CD14-positive monocyte (primary cell): ENCODE measurements at regions not wholly inside any gene's neighbourhood (a gene's known extent, or its start where the extent isn't known, plus 50 kb on each side); places are given as distances from the start of the nearest gene placed in this dataset.

Source experiments
- DNase-seq, 3 donors: peaks; one replicate each; pipeline ENCODE4 v3.0.0-alpha.2; 2011 to 2022
- H2AFZ ChIP-seq: 2 replicates; pipeline ENCODE4 v1.6.0; 2012; ENCODE audit warnings: mild to moderate bottlenecking, low read depth, low read length, inconsistent platforms; ENCODE audit not compliant: insufficient read depth, poor library complexity, severe bottlenecking
- H3K27ac ChIP-seq, 2 donors: 1 replicate in 1 of 2; 2 replicates in 1 of 2; pipeline ENCODE4 v1.5.1; 2012 to 2013; ENCODE audit warnings: low read length in 2 of 2, control low read depth in 1 of 2, inconsistent platforms in 1 of 2, low read depth in 1 of 2, mild to moderate bottlenecking in 1 of 2
- H3K27me3 ChIP-seq, 2 donors: one replicate each; pipeline versions ENCODE4 v1.6.0 to v1.6.1; 2011 to 2013; ENCODE audit warnings: low read length in 2 of 2; ENCODE audit not compliant: control insufficient read depth in 2 of 2, insufficient read depth in 2 of 2
- H3K36me3 ChIP-seq, 2 donors: replicated peaks in 1 of 2; 1 replicate in 1 of 2; 2 replicates in 1 of 2; pipeline versions ENCODE4 v1.5.1 to v1.6.1; 2012 to 2013; ENCODE audit warnings: low read length in 2 of 2, control low read depth in 1 of 2, inconsistent platforms in 1 of 2, mild to moderate bottlenecking in 1 of 2; ENCODE audit not compliant: insufficient read depth in 2 of 2, control insufficient read depth in 1 of 2
- H3K4me1 ChIP-seq, 2 donors: 1 replicate in 1 of 2; 2 replicates in 1 of 2; pipeline versions ENCODE4 v1.5.1 to v1.6.1; 2012 to 2013; ENCODE audit warnings: low read length in 2 of 2, control low read depth in 1 of 2, inconsistent platforms in 1 of 2, mild to moderate bottlenecking in 1 of 2, moderate library complexity in 1 of 2; ENCODE audit not compliant: insufficient read depth in 2 of 2, control insufficient read depth in 1 of 2
- H3K4me2 ChIP-seq: replicated peaks from 2 replicates; pipeline ENCODE3; 2012; ENCODE audit warnings: low read length, moderate library complexity, mild to moderate bottlenecking; ENCODE audit not compliant: poor library complexity, severe bottlenecking; ENCODE audit errors: extremely low read depth
- H3K4me3 ChIP-seq, 3 experiments: fragments of 200-600 bp in 1 of 3; sonication (generic) in 1 of 3; replicated peaks in 1 of 3; 1 replicate in 2 of 3; 2 replicates in 1 of 3; pipeline ENCODE4 v1.5.1; 2011 to 2013; ENCODE audit warnings: low read length in 3 of 3, mild to moderate bottlenecking in 3 of 3, control low read depth in 2 of 3, low read depth in 2 of 3, inconsistent platforms in 1 of 3, moderate library complexity in 1 of 3
- H3K79me2 ChIP-seq: 2 replicates; pipeline ENCODE4 v1.6.0; 2012; ENCODE audit warnings: mild to moderate bottlenecking, control low read depth, inconsistent platforms, low read length, moderate library complexity; ENCODE audit not compliant: insufficient read depth
- H3K9ac ChIP-seq: 2 replicates; pipeline ENCODE4 v1.6.0; 2017; ENCODE audit warnings: low read length, mild to moderate bottlenecking; ENCODE audit not compliant: insufficient read depth, poor library complexity, severe bottlenecking
- H3K9me3 ChIP-seq, 2 donors: replicated peaks in 1 of 2; 1 replicate in 1 of 2; 2 replicates in 1 of 2; pipeline versions ENCODE4 v1.5.1 to v1.6.1; 2012 to 2013; ENCODE audit warnings: low read length in 2 of 2, control low read depth in 1 of 2; ENCODE audit not compliant: control insufficient read depth in 1 of 2, insufficient read depth in 1 of 2
- H4K20me1 ChIP-seq: 2 replicates; pipeline ENCODE4 v1.6.0; 2012; ENCODE audit warnings: mild to moderate bottlenecking, low read length, control low read depth, moderate library complexity; ENCODE audit not compliant: insufficient read depth
- H3K27ac Mint-ChIP-seq, 7 donors: one replicate each; pipeline ENCODE4 v1.8.0; 2020; ENCODE audit warnings: mild to moderate bottlenecking in 7 of 7, mixed read lengths in 7 of 7, moderate library complexity in 6 of 7, inconsistent platforms in 2 of 7
- H3K27me3 Mint-ChIP-seq, 3 donors: one replicate each; pipeline ENCODE4 v1.8.0; 2021 to 2022; ENCODE audit warnings: low read depth in 3 of 3, mild to moderate bottlenecking in 3 of 3, mixed read lengths in 3 of 3, moderate library complexity in 3 of 3, inconsistent platforms in 1 of 3
- H3K36me3 Mint-ChIP-seq, 2 donors: one replicate each; pipeline ENCODE4 v1.8.0; 2020; ENCODE audit warnings: mixed read lengths in 2 of 2, inconsistent platforms in 1 of 2, mild to moderate bottlenecking in 1 of 2
- H3K4me1 Mint-ChIP-seq: one replicate; pipeline ENCODE4 v1.8.0; 2020; ENCODE audit warnings: mild to moderate bottlenecking, mixed read lengths
- H3K4me3 Mint-ChIP-seq, 2 donors: one replicate each; pipeline ENCODE4 v1.8.0; 2020; ENCODE audit warnings: mild to moderate bottlenecking in 2 of 2, mixed read lengths in 2 of 2, moderate library complexity in 1 of 2
- H3K9me3 Mint-ChIP-seq, 7 donors: one replicate each; pipeline ENCODE4 v1.8.0; 2020 to 2022; ENCODE audit warnings: mixed read lengths in 7 of 7, mild to moderate bottlenecking in 6 of 7, moderate library complexity in 6 of 7, inconsistent platforms in 2 of 7
- CTCF ChIP-seq: fragments of 200-600 bp; IDR thresholded peaks from one replicate; pipeline ENCODE4 v1.8.0; 2022; ENCODE audit warnings: antibody characterized with exemption, mild to moderate bottlenecking
- WGBS: methylation state at CpG from one replicate; pipeline ENCODE4 v1.1.5; 2013; ENCODE audit warnings: missing lambda C conversion rate; ENCODE audit not compliant: insufficient coverage; 5-methylcytosine and 5-hydroxymethylcytosine counted together
- intact Hi-C, 2 donors: fragments of 100-400 bp; cut with micrococcal nuclease; formaldehyde crosslinking; loops; one replicate each; pipeline versions ENCODE4 v1.15.0 to v1.15.1; 2023

- DNase-seq: peak; percentile 33 to 75 (median 43)
- H3K4me2 ChIP-seq: no peak overlapping the region
- no peaks in the 10 kb centered on the region for H3K36me3 ChIP-seq
- H3K4me1 Mint-ChIP-seq: peaks cover 27% of the 10 kb centered on the region
- no peaks in the 10 kb centered on the region for H3K27me3 ChIP-seq
- H3K27ac Mint-ChIP-seq: peak overlapping the region in 6 of 7 donors; percentile 59 to 91 (median 82)
- no peaks in the 10 kb centered on the region for H3K9me3 Mint-ChIP-seq
- H3K9ac ChIP-seq: no peak overlapping the region
- peak overlapping the region; percentile 39 to 47 for H3K4me3 Mint-ChIP-seq
- H3K27ac ChIP-seq: no peak overlapping the region
- peaks cover 27 to 33% of the 10 kb centered on the region in 2 donors for H3K4me1 ChIP-seq
- H2AFZ ChIP-seq: no peak overlapping the region
- H3K27me3 Mint-ChIP-seq: peaks cover 0 to 5% (median 5%) of the 10 kb centered on the region in 3 donors
- 80% methylated on average over 3 of the region's 7 CpGs for WGBS
- no peaks in the 10 kb centered on the region for H3K36me3 Mint-ChIP-seq
- TF ChIP-seq CTCF: no peak
- H3K4me3 ChIP-seq: no peak overlapping the region
- H4K20me1 ChIP-seq: no peaks in the 10 kb centered on the region
- no peaks in the 10 kb centered on the region for H3K9me3 ChIP-seq
- intact Hi-C loops: loop anchor here (5.0 to 10.0 kb wide), 2 partner anchors 64 to 66 kb away; partner anchors contain the start of gene UBE2E1 (in 2 of the 2)
- H3K79me2 ChIP-seq: no peaks in the 10 kb centered on the region
Observed at GRCh38 chr3:23741036-23741706, 64.6 kb upstream of the UBE2E1 start.

- Histone ChIP-seq H3K27me3 (no peaks in the 10 kb centered on the region), H3K9ac (no peak overlapping the region), H3K4me2 (no peak overlapping the region), H3K4me1 (peaks cover 48 to 53% of the 10 kb centered on the region in 2 donors), H2AFZ (no peak overlapping the region), H3K79me2 (no peaks in the 10 kb centered on the region), H3K4me3 (no peak overlapping the region), H3K36me3 (no peaks in the 10 kb centered on the region), H3K27ac (no peak overlapping the region), H3K9me3 (no peaks in the 10 kb centered on the region), H4K20me1 (no peaks in the 10 kb centered on the region)
- TF ChIP-seq CTCF: no peak
- no peaks in the 10 kb centered on the region for H3K36me3 Mint-ChIP-seq
- H3K4me1 Mint-ChIP-seq: peaks cover 45% of the 10 kb centered on the region
- H3K27ac Mint-ChIP-seq: no peak overlapping the region
- intact Hi-C loops: loop anchor here (5.0 to 10.0 kb wide), 2 partner anchors 62 to 64 kb away; partner anchors contain the start of gene UBE2E1 (in 2 of the 2)
- no peak for DNase-seq
- no peaks in the 10 kb centered on the region for H3K9me3 Mint-ChIP-seq
- no peak overlapping the region for H3K4me3 Mint-ChIP-seq
- 91% methylated on average over 13 of the region's 24 CpGs for WGBS
- H3K27me3 Mint-ChIP-seq: peaks cover 0 to 5% (median 5%) of the 10 kb centered on the region in 3 donors
Observed at GRCh38 chr3:23743141-23743784, 62.5 kb upstream of the UBE2E1 start.
